Bronchial epithelial cell (primary cell): ENCODE measurements at regions not wholly inside any gene's neighbourhood (a gene's known extent, or its start where the extent isn't known, plus 50 kb on each side); places are given as distances from the start of the nearest gene placed in this dataset.

Source experiments
- DNase-seq: peaks from one replicate; pipeline ENCODE4 v3.0.0-alpha.2; 2010; ENCODE audit warnings: low read depth
- FAIRE-seq: peaks from 2 replicates; lab custom pipeline; 2011; peaks lifted over from hg19 to GRCh38; lab: Jason Lieb, UNC
- H3K27me3 ChIP-seq: 2 replicates; pipeline ENCODE4 v1.5.1; 2011; ENCODE audit warnings: low read length; ENCODE audit not compliant: control insufficient read depth, insufficient read depth
- H3K36me3 ChIP-seq: 2 replicates; pipeline ENCODE4 v1.5.1; 2011; ENCODE audit warnings: low read length; ENCODE audit not compliant: control insufficient read depth, insufficient read depth
- H3K4me3 ChIP-seq: 2 replicates; pipeline ENCODE4 v1.5.1; 2011; ENCODE audit warnings: mild to moderate bottlenecking, low read depth, low read length, control low read depth
- TF ChIP-seq, protein P1 (sequence below): IDR thresholded peaks from 2 replicates; pipeline ENCODE4 v1.5.1; 2011; ENCODE audit warnings: mild to moderate bottlenecking, moderate library complexity, low read length, control low read depth, inconsistent platforms; ENCODE audit not compliant: insufficient read depth, severe bottlenecking

DNA sequence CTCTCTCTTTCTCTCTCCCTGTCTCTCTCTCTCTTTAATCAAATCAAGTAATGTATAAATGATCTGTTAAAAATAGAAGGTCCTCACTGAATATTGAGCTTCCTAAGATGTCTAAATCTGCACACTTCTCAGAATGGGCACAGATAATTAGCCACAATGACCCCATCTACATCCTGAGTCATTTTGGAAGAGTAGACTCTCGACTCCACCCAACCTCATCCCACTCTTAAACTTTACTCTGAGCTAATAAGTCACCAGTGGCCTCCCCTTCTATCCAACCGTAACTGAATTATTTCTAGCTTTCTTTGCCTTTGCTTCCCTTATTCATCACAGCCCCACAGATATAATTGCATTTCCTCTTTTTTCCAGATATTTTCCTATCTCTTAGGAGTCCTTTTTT, 326.5 kb upstream of the ZNF717 start:
- no peak for FAIRE-seq
- Histone ChIP-seq H3K36me3 (no peaks in the 10 kb centered on the region), H3K4me3 (no peak overlapping the region), H3K27me3 (no peaks in the 10 kb centered on the region)
- TF ChIP-seq, protein P1, sequence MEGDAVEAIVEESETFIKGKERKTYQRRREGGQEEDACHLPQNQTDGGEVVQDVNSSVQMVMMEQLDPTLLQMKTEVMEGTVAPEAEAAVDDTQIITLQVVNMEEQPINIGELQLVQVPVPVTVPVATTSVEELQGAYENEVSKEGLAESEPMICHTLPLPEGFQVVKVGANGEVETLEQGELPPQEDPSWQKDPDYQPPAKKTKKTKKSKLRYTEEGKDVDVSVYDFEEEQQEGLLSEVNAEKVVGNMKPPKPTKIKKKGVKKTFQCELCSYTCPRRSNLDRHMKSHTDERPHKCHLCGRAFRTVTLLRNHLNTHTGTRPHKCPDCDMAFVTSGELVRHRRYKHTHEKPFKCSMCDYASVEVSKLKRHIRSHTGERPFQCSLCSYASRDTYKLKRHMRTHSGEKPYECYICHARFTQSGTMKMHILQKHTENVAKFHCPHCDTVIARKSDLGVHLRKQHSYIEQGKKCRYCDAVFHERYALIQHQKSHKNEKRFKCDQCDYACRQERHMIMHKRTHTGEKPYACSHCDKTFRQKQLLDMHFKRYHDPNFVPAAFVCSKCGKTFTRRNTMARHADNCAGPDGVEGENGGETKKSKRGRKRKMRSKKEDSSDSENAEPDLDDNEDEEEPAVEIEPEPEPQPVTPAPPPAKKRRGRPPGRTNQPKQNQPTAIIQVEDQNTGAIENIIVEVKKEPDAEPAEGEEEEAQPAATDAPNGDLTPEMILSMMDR, result no peak
- DNase-seq, result no peak

DNA sequence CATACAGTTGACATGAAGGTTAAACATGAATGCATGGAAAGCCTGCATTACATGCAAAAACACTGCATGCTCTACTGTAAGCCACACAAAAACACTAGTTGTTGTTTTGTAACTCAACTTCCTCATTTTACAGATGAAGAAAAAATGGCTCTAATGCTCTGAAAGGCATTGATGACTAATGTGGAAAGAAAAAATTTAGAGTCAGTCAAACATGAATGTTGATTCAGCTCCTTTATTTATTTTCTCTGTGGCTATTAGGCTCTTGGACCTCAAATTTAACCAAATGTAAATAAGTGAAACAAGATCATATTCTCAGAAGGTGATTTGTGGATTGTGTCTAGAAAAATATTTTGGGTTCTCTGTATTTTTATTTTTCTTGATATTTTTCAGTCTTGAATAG, 336.7 kb upstream of the ZNF717 start:
- Histone ChIP-seq H3K27me3 (no peaks in the 10 kb centered on the region), H3K36me3 (no peaks in the 10 kb centered on the region), H3K4me3 (no peak overlapping the region)
- FAIRE-seq (no peak), DNase-seq (peak; percentile 26)
- TF ChIP-seq, protein P1, result no peak

DNA sequence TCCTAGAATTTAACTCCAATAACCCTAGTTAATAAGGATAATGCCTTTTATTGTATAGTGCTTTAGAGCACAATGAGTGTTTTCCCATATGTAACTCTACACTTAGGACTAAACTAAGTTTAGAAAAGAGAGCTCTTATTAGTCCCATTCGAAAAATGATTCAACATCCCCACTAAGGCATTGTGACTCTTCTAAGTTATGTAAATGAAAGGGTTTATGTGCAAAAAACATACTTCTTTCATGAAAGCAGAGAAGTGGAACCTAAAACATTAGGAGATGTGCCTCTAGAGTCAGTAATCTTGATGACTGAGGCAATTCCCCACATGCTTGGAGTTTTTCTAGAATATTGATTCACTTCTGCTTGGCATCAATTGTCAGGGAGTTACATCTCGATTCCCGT, 344.1 kb upstream of the ZNF717 start:
- DNase-seq, result no peak
- Histone ChIP-seq H3K4me3 (no peak overlapping the region), H3K36me3 (no peaks in the 10 kb centered on the region), H3K27me3 (no peaks in the 10 kb centered on the region)
- FAIRE-seq, result no peak
- TF ChIP-seq, protein P1, result no peak

DNA sequence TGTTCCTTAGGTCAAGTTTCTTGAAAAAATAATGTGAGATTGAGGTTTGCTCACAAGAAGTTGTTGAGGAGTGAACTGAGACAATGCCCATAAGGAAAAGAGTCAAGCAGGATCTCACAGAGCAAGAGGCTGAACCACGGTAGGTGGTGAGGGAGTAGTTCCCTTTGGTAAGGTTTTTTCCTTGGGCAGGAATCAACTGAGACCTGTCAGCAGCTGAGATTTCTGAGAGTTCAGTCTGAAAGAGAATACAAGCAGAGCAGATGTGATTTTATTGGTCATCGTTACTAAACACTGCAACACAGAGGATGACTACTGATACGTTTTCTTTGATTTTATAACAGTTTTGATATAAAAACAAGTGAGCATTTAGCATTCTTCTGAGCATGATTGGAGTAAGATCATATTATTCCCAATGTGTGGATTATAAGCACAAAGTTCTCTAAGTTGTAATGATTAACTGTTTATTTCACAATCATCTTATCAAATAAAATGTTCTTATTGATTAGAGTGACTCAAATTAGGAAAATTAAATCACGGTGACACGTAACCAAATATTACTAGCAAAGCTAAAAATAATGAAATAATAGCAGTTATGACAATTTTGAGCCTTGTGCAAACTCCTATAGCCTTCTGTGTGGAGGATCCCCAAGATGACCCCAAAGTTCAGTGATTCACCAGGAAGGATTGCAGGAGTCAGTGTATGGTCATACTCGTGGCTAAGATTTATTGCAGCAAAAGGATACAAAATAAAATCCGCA, 346.2 kb upstream of the ZNF717 start:
- no peaks in the 10 kb centered on the region for H3K36me3 ChIP-seq
- H3K4me3 ChIP-seq, result no peak overlapping the region
- no peaks in the 10 kb centered on the region for H3K27me3 ChIP-seq
- TF ChIP-seq, protein P1, result no peak
- FAIRE-seq (no peak), DNase-seq (peak; percentile 2)

DNA sequence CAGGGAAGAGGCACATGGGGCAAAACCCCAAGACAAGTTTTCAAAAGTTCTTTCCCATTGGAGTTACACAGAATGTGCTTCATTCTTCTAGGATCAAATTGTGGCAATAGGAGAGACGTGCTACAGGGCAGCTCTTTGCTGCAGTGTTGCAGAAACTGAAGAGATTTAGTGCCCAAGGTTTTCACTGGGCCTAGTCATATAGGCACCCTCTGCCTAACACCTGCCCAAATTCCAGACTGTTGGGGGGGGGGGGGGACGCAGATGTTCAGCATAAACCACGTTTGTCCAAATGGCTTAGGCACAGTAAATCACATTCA, 346.8 kb upstream of the ZNF717 start:
- no peaks in the 10 kb centered on the region for H3K36me3 ChIP-seq
- no peaks in the 10 kb centered on the region for H3K27me3 ChIP-seq
- DNase-seq (no peak), FAIRE-seq (no peak)
- TF ChIP-seq, protein P1, result no peak
- no peak overlapping the region for H3K4me3 ChIP-seq

DNA sequence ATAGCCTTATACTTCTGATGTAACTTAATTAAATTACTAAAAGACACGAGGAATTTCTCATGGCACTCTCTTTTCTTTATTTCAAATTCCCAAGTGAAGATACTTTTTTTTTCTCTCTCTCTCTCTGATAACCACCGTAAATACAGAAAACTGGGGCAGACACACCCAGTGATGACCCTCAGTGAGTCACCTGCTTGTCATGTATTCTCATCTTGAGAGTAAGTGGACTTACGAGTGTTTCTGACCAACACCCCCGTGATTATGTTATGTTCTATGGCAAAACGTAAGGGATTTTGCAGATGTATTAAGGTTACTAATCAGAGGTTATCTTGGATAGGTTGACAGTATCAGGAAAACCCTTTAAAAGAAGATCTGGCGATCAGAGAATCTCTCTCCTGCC, 348.8 kb upstream of the ZNF717 start:
- DNase-seq (peak; percentile 2), FAIRE-seq (no peak)
- no peaks in the 10 kb centered on the region for H3K27me3 ChIP-seq

More for the DNA sequence above, 348.8 kb upstream of the ZNF717 start:
- Histone ChIP-seq H3K4me3 (no peak overlapping the region), H3K36me3 (no peaks in the 10 kb centered on the region)
- TF ChIP-seq, protein P1, result no peak
